ENCODE measurements at regions not wholly inside any gene's neighbourhood (a gene's known extent, or its start where the extent isn't known, plus 50 kb on each side); places are given as distances from the start of the nearest gene placed in this dataset.

- DNase-seq (ENCODE audit: extremely low read depth in 1 of 2, low read depth in 1 of 2): no peak
Observed at GRCh38 chr10:3692387-3692999, 92.5 kb downstream of the KLF6 start.

- DNase-seq (ENCODE audit: extremely low read depth in 1 of 2, low read depth in 1 of 2): no peak
Observed at GRCh38 chr10:3691482-3691881, 93.5 kb downstream of the KLF6 start.

GRCh38 chr10:3689871-3690510 is 95.0 kb downstream of the KLF6 start:
- no peak for DNase-seq (ENCODE audit: extremely low read depth in 1 of 2, low read depth in 1 of 2)

- DNase-seq (ENCODE audit: extremely low read depth in 1 of 2, low read depth in 1 of 2): no peak
Observed at GRCh38 chr10:3687510-3688081, 97.4 kb downstream of the KLF6 start.

- DNase-seq (ENCODE audit: extremely low read depth in 1 of 2, low read depth in 1 of 2): no peak
Observed at GRCh38 chr10:3685384-3685783, 99.6 kb downstream of the KLF6 start.

GRCh38 chr10:3684891-3685290 is 100.1 kb downstream of the KLF6 start:
- no peak for DNase-seq (ENCODE audit: extremely low read depth in 1 of 2, low read depth in 1 of 2)

- DNase-seq (ENCODE audit: extremely low read depth in 1 of 2, low read depth in 1 of 2): no peak
Observed at GRCh38 chr10:3683560-3683959, 101.4 kb downstream of the KLF6 start.

GRCh38 chr10:3682745-3683144 is 102.3 kb downstream of the KLF6 start:
- no peak for DNase-seq (ENCODE audit: extremely low read depth in 1 of 2, low read depth in 1 of 2)

- no peak for DNase-seq (ENCODE audit: extremely low read depth in 1 of 2, low read depth in 1 of 2)
Observed at GRCh38 chr10:3681642-3682554, 103.1 kb downstream of the KLF6 start.

GRCh38 chr10:3679950-3680629 is 104.9 kb downstream of the KLF6 start:
- no peak for DNase-seq (ENCODE audit: extremely low read depth in 1 of 2, low read depth in 1 of 2)

GRCh38 chr10:3678629-3679227 is 106.3 kb downstream of the KLF6 start:
- no peak for DNase-seq (ENCODE audit: extremely low read depth in 1 of 2, low read depth in 1 of 2)

- no peak for DNase-seq (ENCODE audit: extremely low read depth in 1 of 2, low read depth in 1 of 2)
Observed at GRCh38 chr10:3676564-3676963, 108.4 kb downstream of the KLF6 start.

GRCh38 chr10:3672220-3672619 is 112.8 kb downstream of the KLF6 start:
- DNase-seq (ENCODE audit: extremely low read depth in 1 of 2, low read depth in 1 of 2): no peak

- DNase-seq (ENCODE audit: extremely low read depth in 1 of 2, low read depth in 1 of 2): no peak
Observed at GRCh38 chr10:3671386-3671955, 113.5 kb downstream of the KLF6 start.

- no peak for DNase-seq (ENCODE audit: extremely low read depth in 1 of 2, low read depth in 1 of 2)
Observed at GRCh38 chr10:3668966-3669330, 116.1 kb downstream of the KLF6 start.

GRCh38 chr10:3668276-3668965 is 116.6 kb downstream of the KLF6 start:
- peak in 1 of 2 donors; percentile 38 for DNase-seq (ENCODE audit: extremely low read depth in 1 of 2, low read depth in 1 of 2)

- peak in 1 of 2 donors; percentile 9 for DNase-seq (ENCODE audit: extremely low read depth in 1 of 2, low read depth in 1 of 2)
Observed at GRCh38 chr10:3666525-3667302, 118.3 kb downstream of the KLF6 start.

- no peak for DNase-seq (ENCODE audit: extremely low read depth in 1 of 2, low read depth in 1 of 2)
Observed at GRCh38 chr10:3665316-3665908, 119.6 kb downstream of the KLF6 start.

All from activated CD8-positive, alpha-beta memory T cell treated with anti-CD3 and anti-CD28 coated beads for 1 hour (primary cell).